IMR-90 (cell line): ENCODE measurements at regions not wholly inside any gene's neighbourhood (a gene's known extent, or its start where the extent isn't known, plus 50 kb on each side); places are given as distances from the start of the nearest gene placed in this dataset.

Experiments
- FOS ChIP-seq: fragments of 150-350 bp; IDR thresholded peaks from 2 replicates; pipeline ENCODE4 v1.6.1; 2016; ENCODE audit warnings: low read depth, low read length
- USF2 ChIP-seq: fragments of 150-350 bp; IDR thresholded peaks from 2 replicates; pipeline ENCODE4 v1.6.1; 2017; ENCODE audit warnings: mild to moderate bottlenecking, antibody characterized with exemption, low read length, low read depth

DNA sequence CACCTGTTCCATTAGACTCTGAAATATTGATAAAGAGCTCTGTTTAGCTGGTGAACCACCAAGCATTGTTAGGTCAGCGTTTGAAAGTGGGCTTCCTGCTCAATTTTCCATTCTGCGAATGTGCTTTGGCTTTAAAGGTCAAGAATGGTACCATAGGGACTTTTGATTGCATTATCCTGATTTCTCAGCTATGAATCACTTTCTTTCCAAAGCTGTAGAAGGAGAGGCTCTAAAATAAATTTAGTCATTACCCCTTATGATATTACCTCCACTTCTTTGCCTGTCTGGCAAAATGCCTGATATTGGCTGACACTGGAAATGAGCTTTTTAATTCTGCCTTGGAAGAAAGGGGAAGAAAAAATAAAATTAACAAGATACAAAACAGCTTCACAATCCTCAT, 237.2 kb upstream of the CTNND2 start:
- TF ChIP-seq USF2 (no peak), FOS (no peak)
